NCI-H2081 (cell line): ENCODE measurements at regions not wholly inside any gene's neighbourhood (a gene's known extent, or its start where the extent isn't known, plus 50 kb on each side); places are given as distances from the start of the nearest gene placed in this dataset.

ENCODE experiments used
- DNase-seq, 2 experiments: peaks; one replicate each; lab custom pipeline; 2025; lab: John Stamatoyannopoulos, UW

DNA sequence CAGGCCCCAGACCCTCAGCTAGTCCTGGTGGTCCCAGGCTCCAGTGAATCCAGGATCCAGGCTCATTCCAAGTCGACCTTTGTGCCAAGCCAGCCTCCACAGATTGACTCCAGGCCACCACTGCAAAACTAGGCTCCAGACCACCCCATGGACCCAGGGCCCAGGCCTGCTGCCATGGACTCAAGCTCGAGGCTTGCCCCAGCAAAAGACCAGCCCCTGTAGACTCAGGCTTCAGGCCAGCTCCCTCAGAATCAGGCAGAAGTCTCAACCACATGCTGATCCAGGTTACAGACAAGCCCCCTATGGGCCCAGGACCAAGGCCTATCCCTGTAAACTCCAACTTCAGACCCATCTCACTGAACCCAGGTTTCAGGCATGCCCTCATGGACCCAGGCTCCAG lies 692.4 kb downstream of the PCDH19 start:
- no peak for DNase-seq

DNA sequence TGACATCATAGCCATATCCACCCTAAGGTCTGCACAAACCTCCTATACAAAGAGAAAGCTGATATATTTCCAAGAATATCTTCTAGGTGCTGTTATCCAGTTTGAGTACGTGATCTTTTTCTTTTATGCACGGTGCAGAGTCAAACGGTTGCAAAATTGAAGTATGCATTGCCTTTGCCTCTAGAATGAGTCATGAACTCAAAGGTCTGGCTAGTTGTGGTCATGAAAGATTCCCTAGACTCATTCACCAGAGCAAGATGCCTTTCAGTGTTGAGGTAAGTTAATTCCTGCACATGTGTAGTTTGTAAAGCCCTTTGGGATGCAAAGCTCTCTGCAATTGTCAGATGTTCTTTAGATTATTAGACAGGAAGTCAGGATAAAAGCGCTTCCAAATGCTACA lies 704.4 kb downstream of the PCDH19 start:
- DNase-seq = no peak

DNA sequence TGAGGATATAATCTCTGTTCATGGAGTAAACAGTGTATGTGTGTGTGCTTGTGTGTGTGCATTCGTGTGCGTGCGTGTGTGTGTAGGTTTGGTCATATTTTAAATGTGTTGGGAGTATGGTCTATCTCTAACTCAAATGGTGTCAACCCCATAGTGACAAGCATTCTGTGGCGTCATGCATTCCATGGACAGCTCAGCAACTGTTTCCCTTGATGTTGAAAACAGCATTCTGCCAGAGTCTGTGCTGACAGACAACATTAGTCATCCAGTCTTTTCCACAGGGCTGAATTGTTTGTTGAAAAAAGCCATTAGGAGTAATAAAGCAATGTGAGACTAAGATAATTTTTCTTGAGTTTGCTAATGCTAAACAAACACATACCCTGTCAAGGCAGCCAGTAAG lies 706.6 kb downstream of the PCDH19 start:
- DNase-seq = peak in 1 of 2 experiments; percentile 1

DNA sequence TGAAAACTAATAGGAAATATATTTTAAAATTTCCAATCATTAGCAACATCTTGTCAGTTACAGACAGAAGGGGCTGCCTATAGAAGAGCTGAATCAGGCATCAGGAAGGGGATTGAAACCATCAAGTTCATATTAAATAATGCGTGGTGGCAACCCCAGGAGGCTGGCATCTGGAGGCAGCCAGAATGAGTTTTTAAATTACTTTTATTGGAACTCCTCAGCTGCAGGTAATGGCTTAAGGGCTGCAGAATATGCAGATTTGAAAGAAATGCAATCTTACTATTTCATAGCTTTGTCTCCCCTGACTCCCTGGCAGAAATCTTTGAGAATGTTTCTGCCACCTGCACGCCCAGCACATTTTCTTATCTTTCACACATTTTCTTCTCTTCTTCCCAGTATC lies 711.6 kb downstream of the PCDH19 start:
- no peak for DNase-seq

DNA sequence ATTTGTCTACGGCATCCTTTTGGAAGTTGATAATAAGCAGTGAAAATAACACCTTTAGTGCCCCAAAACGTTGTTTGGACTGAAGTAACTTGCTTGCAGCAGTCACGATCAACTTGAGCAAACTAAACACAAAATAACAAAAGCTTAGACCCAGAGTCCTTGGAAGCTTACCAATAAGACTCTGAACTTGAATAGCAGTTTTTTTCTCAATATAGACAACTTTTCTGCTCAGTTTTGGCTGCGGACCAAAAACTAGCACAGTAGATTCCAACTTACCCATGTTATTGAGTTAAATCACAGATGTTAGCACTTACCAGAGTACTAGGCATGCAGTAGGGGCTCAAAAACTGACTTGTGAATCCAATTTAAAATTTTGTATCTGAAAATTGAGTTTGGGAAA lies 746.9 kb downstream of the PCDH19 start:
- no peak for DNase-seq

DNA sequence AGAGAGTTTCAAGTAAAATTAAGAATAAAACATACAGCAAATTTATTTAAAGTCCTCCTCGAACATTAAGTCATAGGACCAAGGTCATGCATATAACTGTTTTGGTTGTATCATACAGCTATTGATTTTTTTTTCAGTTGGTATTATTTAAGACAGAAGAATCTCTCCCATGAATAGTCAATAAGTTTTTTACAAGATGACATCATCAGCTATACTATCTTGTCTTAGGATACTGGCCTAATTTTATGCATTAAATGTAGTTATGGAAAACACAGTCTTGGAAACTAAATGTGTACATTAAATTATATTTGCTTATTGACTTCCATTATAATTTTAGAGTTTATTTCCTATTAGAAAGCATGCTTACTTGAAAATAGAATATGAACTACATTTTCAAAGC lies 755.9 kb downstream of the PCDH19 start:
- no peak for DNase-seq

DNA sequence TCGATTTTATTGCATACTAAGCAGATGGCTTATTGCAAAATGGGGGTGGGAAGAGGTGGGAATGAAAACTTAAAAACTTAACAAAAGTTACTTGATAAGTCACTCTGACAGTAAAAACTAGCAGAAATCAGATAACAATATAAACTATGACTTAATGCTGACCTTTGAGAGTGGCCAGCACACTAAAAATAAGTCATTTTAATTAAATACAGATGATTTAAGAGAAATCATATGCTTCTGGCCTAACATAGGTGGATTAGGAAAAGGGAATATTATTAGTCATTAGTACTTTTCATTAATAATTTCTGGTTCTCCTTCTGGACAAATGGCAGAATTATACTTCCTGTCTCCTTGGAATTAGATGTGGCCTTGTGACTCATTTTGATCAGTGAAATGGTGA lies 756.7 kb downstream of the PCDH19 start:
- DNase-seq = no peak

DNA sequence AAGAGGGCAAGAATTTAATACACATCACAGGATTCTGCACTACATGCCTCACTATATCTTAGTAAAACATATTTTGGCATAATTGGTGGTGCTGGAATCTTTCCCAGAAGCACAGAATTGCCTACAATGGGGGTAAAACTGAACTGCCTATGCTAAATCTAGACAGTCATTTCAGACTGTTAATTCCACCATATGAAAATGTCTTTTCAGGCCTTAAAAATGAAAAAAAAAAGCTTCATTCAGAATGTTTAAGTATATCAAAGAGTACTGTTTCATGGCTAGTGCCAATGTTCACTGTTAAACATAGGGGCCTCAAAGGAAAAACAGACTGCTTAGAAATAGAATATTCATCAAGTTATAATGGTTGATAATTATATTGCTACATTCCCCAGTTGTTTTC lies 797.0 kb downstream of the PCDH19 start:
- no peak for DNase-seq

DNA sequence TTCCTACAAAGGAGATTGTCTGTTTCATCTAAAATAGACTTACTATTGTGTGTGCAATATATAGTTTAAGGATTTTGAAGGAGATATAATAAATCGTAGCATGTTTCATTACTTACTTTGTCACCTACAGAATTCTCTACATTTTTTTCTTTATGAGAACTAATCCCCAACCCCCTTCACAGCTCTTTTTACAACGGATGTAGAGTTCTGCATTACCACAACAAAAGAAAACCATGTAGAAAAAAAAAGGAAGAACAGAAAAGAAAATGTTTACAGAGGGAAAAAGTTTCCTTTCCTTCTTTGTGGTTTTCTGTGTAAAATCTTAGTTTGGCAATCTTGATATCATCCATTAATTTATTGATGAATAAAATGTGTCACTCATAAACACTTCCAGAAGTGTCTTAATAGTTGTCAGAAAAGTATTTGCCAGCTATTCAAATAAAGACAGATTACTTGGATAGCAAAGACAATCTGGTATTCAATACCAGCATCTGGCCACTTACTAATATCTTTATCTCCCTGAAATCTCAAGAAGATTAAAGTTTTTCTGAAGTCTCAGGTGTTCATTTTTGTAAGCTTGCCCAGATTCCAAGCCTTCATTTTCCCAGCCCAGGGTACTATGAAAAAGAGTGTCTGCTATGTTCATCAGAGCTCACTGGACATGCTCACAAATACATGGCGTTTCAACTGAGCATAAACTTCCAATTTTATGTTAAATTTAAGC lies 806.8 kb downstream of the PCDH19 start:
- no peak for DNase-seq

DNA sequence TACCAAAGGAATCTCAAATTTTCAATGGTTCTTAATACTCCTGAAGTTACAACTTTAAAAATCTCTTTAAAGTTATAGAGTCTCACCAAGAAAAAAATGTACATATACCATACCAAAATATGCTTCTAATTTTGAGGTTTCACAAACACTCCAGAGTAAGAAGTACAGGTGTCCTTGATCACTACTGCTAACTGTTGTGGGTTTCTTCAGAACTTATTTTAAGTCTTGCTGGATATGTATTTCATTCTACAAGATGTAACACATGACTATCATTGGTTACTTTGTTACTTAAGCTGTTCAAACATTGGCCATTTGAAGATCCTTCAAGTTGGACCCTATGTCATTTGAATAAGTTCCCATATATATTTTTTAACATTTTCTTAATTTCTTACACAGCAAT lies 808.0 kb downstream of the PCDH19 start:
- no peak for DNase-seq

DNA sequence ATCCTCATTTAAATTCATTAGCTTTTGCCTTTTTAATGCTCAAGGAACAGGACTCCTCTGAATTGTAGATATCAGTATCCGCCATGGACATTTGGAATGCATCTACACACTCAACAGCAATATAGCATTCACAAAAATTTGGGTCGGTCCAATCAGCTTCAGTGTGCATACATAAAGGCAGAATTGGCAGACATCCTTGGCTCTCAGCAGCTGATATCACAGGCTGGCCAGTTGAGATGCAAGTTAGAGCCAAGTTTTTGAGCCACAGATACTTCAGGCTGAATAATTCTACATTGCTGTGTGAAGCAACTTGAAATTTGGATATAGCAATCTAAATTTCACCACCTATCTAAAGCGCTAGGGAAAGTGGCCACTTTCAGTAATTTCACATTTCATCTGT lies 821.1 kb downstream of the PCDH19 start:
- no peak for DNase-seq

DNA sequence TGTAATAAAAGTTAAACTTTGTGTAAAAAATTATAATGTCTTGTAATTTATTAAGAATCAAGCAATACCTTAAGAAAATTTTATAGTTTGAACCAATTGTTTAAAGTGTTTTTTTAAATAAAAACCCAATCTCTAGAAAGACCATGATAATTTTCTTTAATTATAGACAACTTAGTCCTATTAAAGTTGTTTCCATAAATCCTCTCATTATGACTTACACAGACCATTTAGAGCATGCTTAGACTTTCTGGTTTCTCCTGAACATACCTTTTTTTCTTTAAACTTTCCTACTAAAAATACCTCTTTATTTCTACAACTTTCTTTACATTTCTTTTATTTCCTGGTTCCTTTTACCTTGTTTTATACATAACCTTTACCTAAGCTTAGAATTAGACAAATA lies 837.4 kb downstream of the PCDH19 start:
- DNase-seq = no peak

DNA sequence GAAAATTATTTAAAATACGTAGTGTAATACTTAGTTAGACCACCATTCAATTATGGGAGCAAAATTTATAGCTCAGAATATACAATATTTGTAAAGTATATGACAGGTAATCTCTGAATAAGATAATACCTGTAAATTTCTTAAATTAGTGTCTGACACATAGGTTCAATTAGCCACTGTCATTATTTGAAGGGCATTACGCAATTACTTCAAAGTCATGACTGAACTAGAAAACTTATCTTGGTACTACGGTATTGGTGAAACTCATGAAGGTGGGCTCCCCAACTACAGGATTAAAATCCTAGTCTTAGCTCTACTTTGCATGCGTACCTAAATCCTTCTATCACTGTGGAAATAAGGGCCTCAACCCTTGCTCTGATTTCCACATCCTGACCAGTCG lies 860.7 kb downstream of the PCDH19 start:
- DNase-seq = no peak

DNA sequence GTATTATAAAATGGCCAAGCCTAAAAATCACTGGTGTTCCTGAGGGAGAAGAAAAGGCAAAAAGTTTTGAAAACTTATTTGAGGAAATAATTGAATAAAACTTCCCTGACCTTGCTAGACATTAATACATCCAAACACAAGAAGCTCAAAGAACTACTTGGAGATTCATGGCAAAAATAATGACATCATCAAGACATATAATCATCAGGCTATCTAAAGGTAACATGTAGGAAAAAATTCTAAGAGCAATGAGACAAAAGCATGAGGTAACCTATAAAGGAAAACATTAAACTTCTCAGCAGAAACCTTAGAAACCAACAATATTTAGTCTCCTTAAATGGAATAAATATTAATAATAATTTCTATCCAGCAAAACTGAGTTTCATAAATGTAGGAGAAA lies 887.6 kb downstream of the PCDH19 start:
- DNase-seq = no peak

DNA sequence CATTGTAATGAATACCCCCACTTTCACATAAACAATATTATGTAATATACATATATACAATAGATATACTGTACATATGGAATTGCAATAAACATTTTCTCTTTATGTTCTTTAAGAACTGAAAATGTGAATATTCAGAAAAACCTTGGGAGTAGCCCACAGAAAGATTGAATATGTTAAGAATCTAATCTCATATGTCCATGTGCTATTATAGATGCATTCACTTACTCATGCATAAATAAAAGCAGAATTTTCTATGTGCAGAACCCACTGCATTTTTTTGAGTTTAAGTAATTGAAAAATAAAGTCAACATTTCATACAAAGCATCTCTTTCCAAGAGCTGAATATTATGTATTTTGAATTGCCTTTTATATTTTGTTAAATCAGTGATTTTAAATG lies 902.3 kb downstream of the PCDH19 start:
- DNase-seq = no peak

DNA sequence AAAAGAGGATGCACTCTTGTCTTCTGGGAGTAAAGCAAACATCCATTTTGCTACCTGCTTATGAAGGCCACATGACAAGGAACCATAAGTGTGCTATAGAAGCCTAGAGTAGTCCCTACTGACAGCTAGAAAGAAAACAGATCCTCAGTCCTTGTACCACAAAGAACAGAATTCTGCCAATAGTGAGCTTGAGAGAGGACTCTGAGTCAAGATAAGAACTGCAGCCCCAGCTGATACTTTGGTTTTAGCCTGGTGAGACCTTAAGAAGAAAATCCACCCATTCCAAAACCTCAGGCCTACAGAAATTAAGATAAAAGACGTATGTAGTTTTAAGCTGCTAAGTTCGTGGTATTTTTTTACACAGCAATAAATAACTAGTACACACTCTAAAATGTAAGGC lies 914.6 kb downstream of the PCDH19 start:
- no peak for DNase-seq

DNA sequence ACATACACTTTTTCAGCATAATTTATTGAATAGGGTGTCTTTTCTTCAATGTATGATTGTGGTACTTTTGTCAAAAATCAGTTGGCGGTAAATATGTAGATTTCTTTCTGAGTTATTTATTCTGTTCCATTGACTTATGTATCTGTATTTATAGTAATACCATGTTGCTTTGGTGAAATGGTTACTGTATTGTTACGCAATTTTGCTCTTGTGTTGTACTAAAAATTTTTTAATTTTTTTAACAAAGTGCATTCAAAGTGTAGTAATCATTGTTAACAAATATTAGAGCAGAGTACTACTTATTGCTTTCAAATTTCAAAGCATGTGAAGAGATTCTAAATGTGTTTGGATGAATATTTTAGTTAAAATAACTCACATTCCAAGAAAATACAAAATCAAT lies 915.4 kb downstream of the PCDH19 start:
- no peak for DNase-seq

DNA sequence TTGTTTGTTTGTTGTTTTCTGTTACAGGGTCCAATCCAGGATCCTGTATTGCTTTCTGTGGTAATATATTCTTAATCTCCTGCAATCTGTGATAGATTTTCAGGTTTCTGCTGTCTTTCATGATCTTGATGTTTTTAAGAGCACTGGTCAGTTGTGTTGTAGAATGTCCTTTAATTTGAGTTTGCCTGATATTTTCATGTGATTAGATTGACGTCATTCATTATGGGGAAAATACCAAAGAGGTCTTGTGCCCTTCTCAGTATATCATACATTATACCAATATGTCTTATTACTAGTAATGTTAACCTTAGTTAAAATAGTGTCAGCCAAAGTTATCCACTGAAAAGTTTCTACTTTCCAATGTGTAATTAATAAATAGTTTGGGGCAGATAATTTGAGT lies 929.3 kb downstream of the PCDH19 start:
- DNase-seq = no peak

DNA sequence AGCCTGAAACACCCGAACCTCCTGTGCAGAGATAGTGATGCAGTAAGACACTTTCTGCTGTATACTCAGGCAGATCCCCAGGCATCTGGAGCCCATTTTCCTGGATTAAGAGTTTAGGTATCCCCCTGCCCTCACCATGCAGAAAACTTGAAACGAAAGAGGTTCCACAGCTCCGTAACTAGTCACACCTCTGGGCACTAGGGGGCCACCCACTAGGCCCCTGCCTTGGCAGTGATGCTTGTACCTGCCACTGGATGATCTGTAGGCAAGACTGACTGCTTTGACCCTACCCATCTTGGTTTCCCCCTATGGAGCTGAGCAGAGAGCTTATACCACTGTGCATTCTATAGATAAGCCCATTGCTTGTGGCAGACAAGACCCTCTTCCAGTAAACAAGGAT lies 940.6 kb downstream of the PCDH19 start:
- no peak for DNase-seq

DNA sequence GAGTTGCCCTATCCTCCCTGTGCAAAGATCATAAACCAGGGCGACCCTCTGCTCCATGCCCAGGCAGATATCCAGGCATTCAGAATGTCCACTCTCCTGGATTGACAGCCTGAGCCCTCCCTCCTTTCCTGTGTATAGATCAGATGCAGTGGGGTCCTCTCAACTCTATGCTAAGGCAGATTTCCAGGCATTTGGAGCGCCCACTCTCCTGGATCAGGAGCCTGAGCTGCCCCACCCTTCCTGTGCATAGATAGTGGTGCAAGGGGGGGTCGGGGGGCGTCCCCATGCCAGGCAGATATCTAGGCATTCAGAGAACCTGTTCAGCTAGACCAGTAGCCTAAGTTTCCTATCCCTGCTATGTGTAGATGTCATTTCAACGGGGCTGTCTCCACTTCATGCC lies 941.1 kb downstream of the PCDH19 start:
- no peak for DNase-seq

DNA sequence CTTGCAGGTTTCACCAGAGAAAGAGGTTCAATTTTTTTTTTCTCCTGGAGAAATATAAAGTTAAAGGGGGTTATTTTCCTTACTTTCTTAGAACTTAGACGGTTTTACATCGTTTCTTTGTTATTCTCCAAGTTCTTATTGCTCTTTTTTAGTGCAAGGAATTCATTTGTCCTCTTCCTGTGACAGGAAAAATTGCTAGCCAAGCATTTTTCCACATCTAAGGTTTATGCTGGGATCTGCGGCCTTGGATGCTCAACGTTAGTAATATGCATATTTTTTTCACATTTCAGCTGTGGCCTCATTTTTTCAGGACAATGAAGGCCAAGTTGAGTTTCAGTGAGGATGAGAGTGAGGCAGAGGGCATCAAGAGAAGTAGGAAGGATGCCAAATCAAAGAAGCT lies 948.9 kb downstream of the PCDH19 start:
- DNase-seq = no peak

DNA sequence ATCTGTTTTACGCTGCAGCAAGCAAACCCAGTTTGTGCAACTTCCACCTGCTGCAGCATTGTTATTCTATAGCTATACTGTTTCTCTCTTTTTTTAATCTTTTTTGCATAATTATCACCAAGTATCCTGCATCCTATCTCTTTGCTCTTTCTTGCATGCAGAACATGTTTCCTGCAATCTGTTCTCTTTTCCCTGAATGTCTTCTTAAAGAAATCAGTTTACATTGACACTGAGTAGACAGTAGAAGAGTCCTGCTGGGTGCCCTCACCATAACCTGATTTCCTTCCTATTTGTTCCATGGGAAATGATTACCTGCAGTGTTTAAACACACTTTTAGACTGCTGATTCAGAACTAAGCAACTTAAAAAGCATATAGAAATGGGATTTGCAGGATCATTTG lies 964.7 kb downstream of the PCDH19 start:
- DNase-seq = no peak

DNA sequence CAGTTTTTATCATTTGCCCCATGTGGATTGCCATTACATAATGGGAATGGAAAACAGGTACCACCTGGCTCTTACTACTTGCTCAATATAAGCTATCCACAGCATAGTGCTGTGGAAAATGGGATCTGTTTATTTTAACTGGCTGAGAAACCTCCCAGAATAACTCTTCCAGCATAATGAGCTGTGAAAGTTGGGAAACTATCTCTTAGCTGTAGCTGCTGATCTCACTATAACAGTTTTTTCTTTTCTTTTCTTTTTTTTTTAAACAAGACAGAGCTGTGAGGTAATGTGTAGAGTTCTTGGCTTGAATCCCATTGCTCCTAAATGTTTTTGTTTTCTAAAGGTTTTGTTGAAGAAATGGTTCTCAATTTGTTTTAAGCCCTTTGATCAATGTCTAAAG lies 988.3 kb downstream of the PCDH19 start:
- DNase-seq = no peak

DNA sequence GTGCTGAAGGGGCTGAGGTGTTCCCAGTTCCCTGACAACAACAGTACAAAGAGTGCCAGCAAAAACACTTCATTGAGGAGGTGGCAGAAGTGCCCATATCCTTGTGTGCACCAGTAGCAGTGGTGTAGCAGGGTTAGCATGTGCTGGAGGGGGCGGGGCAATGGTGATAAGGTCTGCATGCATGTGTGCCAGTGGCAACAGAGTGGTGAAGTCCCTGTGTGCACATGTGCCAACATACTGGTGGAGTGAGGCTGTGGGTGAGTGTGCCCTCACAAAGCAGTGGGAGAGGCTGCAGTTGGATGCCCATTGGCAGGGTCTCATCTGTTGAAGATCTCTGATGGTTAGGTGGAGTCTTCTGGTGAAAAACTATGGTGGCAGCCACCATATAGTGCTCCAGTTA lies 994.6 kb downstream of the PCDH19 start:
- no peak for DNase-seq

DNA sequence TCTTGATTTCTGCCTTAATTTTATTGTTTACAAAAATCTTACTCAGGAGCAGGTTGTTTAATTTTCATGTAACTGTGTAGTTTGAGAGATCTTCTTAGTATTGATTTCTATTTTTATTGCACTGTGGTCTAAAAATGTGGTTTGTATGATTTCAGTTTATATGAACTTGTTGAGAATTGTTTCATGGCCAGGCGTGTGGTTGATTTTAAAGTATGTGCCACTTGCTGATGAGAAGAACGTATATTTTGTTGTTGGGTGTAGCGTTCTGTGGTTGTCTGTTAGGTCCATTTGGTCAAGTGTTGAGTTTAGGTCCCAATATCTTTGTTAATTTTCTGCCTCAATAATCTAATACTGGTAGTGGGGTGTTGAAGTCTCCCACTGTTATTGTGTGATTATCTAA lies 996.8 kb downstream of the PCDH19 start:
- DNase-seq = no peak
